MM.1S (cell line): ENCODE measurements at regions not wholly inside any gene's neighbourhood (a gene's known extent, or its start where the extent isn't known, plus 50 kb on each side); places are given as distances from the start of the nearest gene placed in this dataset.

Source experiments
- EZH2 ChIP-seq: fragments of 300-600 bp; sonication (generic); optimal IDR thresholded peaks from 2 replicates; pipeline ENCODE3; 2017; ENCODE audit warnings: low read depth, mild to moderate bottlenecking, antibody characterized with exemption, low read length, mixed read lengths
- TF ChIP-seq, protein P1 (sequence below): fragments of 300-600 bp; sonication (generic); IDR thresholded peaks from 2 replicates; pipeline ENCODE4 v1.5.1; 2016; ENCODE audit warnings: antibody characterized with exemption, low read length, mixed read lengths

DNA sequence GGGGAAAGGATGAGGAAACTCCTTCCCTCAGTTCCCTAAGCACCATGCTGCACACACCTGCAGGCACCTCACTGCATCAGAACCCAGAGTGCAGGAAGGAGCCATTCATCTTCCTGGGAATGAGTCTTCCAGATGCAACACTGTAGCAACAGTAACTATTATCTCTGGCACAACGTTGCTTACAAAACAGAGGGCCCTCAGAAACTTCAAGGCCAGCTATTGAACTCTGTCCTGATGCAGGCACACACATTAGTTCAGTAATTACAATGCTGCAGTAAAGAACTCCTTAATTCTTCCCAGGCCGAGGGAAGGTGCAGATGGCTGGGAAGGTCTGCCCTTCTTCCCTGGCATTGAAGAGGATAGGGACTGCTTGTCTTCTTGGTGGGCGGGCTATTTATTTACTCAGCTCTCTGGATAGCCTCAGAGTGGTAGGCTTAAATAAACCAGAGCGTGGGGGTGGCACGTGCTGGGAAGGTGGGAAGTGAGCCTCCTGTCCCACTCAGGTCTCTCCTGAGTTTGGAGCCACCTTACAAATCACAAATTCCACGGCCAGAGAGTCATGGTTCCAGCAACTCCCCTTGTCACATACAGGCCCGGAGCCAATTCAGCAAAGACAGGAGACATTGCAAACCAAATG, 125.1 kb upstream of the JCAD start:
- TF ChIP-seq, protein P1, sequence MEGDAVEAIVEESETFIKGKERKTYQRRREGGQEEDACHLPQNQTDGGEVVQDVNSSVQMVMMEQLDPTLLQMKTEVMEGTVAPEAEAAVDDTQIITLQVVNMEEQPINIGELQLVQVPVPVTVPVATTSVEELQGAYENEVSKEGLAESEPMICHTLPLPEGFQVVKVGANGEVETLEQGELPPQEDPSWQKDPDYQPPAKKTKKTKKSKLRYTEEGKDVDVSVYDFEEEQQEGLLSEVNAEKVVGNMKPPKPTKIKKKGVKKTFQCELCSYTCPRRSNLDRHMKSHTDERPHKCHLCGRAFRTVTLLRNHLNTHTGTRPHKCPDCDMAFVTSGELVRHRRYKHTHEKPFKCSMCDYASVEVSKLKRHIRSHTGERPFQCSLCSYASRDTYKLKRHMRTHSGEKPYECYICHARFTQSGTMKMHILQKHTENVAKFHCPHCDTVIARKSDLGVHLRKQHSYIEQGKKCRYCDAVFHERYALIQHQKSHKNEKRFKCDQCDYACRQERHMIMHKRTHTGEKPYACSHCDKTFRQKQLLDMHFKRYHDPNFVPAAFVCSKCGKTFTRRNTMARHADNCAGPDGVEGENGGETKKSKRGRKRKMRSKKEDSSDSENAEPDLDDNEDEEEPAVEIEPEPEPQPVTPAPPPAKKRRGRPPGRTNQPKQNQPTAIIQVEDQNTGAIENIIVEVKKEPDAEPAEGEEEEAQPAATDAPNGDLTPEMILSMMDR = no peak
- no peak for TF ChIP-seq EZH2
